Vagina (tissue), 2 donors: ENCODE measurements at regions not wholly inside any gene's neighbourhood (a gene's known extent, or its start where the extent isn't known, plus 50 kb on each side); places are given as distances from the start of the nearest gene placed in this dataset.

Source experiments
- POLR2A ChIP-seq, 2 donors: fragments of 450-650 bp; IDR thresholded peaks; one replicate each; pipeline ENCODE4 v1.6.1; 2017; ENCODE audit warnings: antibody characterized with exemption in 2 of 2, mild to moderate bottlenecking in 2 of 2, moderate library complexity in 2 of 2
- TF ChIP-seq, protein P1 (sequence below), 3 experiments: fragments of 450-650 bp in 2 of 3; fragments of 200-600 bp in 1 of 3; sonication (generic) in 1 of 3; IDR thresholded peaks; one replicate each; pipeline ENCODE4 v1.5.1; 2017 to 2019; ENCODE audit warnings: antibody characterized with exemption in 3 of 3, mild to moderate bottlenecking in 2 of 3, moderate library complexity in 2 of 3

GRCh38 chrX:38986586-38986985 lies 185.3 kb downstream of the MID1IP1 start:
- TF ChIP-seq, protein P1, sequence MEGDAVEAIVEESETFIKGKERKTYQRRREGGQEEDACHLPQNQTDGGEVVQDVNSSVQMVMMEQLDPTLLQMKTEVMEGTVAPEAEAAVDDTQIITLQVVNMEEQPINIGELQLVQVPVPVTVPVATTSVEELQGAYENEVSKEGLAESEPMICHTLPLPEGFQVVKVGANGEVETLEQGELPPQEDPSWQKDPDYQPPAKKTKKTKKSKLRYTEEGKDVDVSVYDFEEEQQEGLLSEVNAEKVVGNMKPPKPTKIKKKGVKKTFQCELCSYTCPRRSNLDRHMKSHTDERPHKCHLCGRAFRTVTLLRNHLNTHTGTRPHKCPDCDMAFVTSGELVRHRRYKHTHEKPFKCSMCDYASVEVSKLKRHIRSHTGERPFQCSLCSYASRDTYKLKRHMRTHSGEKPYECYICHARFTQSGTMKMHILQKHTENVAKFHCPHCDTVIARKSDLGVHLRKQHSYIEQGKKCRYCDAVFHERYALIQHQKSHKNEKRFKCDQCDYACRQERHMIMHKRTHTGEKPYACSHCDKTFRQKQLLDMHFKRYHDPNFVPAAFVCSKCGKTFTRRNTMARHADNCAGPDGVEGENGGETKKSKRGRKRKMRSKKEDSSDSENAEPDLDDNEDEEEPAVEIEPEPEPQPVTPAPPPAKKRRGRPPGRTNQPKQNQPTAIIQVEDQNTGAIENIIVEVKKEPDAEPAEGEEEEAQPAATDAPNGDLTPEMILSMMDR (IDR thresholded peaks at IDR 0.05) = no peak
- no peak for TF ChIP-seq POLR2A (IDR thresholded peaks at IDR 0.05)
